ENCODE measurements at regions not wholly inside any gene's neighbourhood (a gene's known extent, or its start where the extent isn't known, plus 50 kb on each side); places are given as distances from the start of the nearest gene placed in this dataset.

- TF ChIP-seq CTCF (conservative IDR thresholded peaks at IDR 0.05) = no peak
- no peak for DNase-seq (ENCODE audit: low read depth, low spot score)
- Mint-ChIP-seq H3K4me3 (no peak overlapping the region), H3K4me1 (peaks cover 11% of the 10 kb centered on the region), H3K27me3 (ENCODE audit: low read depth) (peaks cover 18% of the 10 kb centered on the region), H3K27ac (ENCODE audit: unreplicated experiment) (no peak overlapping the region), H3K9me3 (no peaks in the 10 kb centered on the region), H3K36me3 (ENCODE audit: low read depth) (no peaks in the 10 kb centered on the region)
Measured at GRCh38 chr14:22485178-22485577, 103.8 kb downstream of the DAD1 start.

GRCh38 chr14:22484632-22485031, 104.4 kb downstream of the DAD1 start:
- Mint-ChIP-seq H3K36me3 (ENCODE audit: low read depth) (no peaks in the 10 kb centered on the region), H3K27ac (ENCODE audit: unreplicated experiment) (no peak overlapping the region), H3K4me3 (no peak overlapping the region), H3K9me3 (no peaks in the 10 kb centered on the region), H3K4me1 (peaks cover 8% of the 10 kb centered on the region), H3K27me3 (ENCODE audit: low read depth) (peaks cover 16% of the 10 kb centered on the region)
- no peak for DNase-seq (ENCODE audit: low read depth, low spot score)
- no peak for TF ChIP-seq CTCF (conservative IDR thresholded peaks at IDR 0.05)

GRCh38 chr14:22483863-22484593, 105.0 kb downstream of the DAD1 start:
- H3K4me3 Mint-ChIP-seq = no peak overlapping the region
- TF ChIP-seq CTCF (conservative IDR thresholded peaks at IDR 0.05) = no peak
- no peaks in the 10 kb centered on the region for H3K9me3 Mint-ChIP-seq
- no peaks in the 10 kb centered on the region for H3K36me3 Mint-ChIP-seq (ENCODE audit: low read depth)
- no peak overlapping the region for H3K27ac Mint-ChIP-seq (ENCODE audit: unreplicated experiment)
- H3K4me1 Mint-ChIP-seq = peaks cover 10% of the 10 kb centered on the region
- DNase-seq (ENCODE audit: low read depth, low spot score) = no peak
- peaks cover 16% of the 10 kb centered on the region for H3K27me3 Mint-ChIP-seq (ENCODE audit: low read depth)

- no peak for DNase-seq (ENCODE audit: low read depth, low spot score)
- Mint-ChIP-seq H3K36me3 (ENCODE audit: low read depth) (no peaks in the 10 kb centered on the region), H3K4me3 (no peak overlapping the region), H3K4me1 (peaks cover 10% of the 10 kb centered on the region), H3K27me3 (ENCODE audit: low read depth) (peaks cover 15% of the 10 kb centered on the region), H3K27ac (ENCODE audit: unreplicated experiment) (no peak overlapping the region), H3K9me3 (no peaks in the 10 kb centered on the region)
- TF ChIP-seq CTCF (conservative IDR thresholded peaks at IDR 0.05) = no peak
Measured at GRCh38 chr14:22482782-22483553, 106.1 kb downstream of the DAD1 start.

- no peak for TF ChIP-seq CTCF (conservative IDR thresholded peaks at IDR 0.05)
- peaks cover 10% of the 10 kb centered on the region for H3K4me1 Mint-ChIP-seq
- no peak overlapping the region for H3K4me3 Mint-ChIP-seq
- H3K27me3 Mint-ChIP-seq (ENCODE audit: low read depth) = peaks cover 15% of the 10 kb centered on the region
- H3K27ac Mint-ChIP-seq (ENCODE audit: unreplicated experiment) = no peak overlapping the region
- H3K36me3 Mint-ChIP-seq (ENCODE audit: low read depth) = no peaks in the 10 kb centered on the region
- no peaks in the 10 kb centered on the region for H3K9me3 Mint-ChIP-seq
- no peak for DNase-seq (ENCODE audit: low read depth, low spot score)
Measured at GRCh38 chr14:22482085-22482694, 106.8 kb downstream of the DAD1 start.

All from neural crest cell (in vitro differentiated cells).